ENCODE measurements at regions not wholly inside any gene's neighbourhood (a gene's known extent, or its start where the extent isn't known, plus 50 kb on each side); places are given as distances from the start of the nearest gene placed in this dataset.

DNA sequence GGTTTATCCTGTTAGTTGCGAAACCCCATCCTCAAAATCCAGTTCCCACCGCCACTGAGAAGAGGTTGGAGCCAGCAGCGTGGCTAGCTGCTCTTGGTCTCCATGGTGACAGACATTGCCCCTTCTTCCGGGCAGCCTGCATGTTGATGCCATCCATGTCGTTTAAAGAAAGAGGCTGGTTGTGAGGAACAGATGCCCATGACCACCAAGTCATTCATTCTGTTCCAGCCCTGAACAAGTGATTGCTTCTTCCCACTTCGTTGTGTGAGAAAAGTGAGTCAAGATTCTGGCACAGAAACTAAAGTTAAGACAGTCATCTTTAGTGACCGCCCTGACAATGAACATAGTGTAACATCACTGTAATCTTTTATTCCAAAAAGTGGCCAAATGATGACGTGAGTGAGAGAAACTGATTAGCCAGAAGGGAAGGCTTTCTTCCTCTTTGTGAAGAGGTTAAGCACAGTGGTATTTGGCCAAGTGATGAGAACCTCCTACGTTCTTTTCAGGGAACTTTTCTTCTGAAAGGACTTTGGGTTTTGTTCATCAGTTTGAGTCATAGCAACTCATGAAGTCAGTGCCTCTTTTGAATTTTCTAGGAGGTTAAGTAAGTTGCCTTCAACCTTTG lies 272.5 kb downstream of the GALR1 start:
- DNase-seq: no peak

DNA sequence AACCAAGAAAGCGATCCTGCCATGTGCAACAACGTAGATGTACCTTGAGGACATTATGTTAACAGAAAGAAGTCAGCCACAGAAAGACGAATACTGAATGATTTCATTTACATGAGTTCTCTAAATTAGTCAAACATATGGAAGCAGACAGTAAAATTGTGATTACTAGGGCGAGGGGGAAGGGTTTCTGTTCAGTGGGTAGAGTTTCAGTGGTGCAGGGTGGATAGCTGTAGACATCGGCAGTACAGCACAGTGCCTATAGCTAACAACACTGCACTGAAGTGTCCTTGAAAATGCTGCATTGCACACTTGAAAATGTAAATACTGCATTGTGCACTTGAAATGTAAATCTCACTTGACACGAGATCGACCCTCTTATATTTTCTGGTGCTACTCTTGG lies 275.3 kb downstream of the GALR1 start:
- no peak for DNase-seq

- DNase-seq: no peak
These were observed 277.3 kb downstream of the GALR1 start for GRCh38 chr18:77526962-77527361.

DNA sequence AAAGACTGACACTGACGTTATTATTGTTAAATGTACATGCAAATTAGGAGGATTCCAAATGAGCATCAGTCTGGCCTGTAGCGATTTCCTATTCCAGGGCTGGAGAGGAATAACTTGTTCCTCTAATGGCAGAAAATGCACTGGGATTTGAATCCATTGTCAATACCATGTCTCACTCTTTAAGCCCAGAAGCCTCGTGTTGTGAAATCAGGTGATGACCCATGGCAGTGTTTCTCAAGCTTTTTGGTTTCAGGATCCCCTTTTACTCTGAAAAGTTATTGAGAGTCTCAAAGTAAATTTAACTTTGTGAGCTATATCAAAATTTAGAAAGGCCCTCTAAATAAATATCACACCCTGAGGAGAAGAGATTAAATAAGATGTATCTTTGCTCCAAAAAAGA lies 279.2 kb downstream of the GALR1 start:
- DNase-seq: no peak

DNA sequence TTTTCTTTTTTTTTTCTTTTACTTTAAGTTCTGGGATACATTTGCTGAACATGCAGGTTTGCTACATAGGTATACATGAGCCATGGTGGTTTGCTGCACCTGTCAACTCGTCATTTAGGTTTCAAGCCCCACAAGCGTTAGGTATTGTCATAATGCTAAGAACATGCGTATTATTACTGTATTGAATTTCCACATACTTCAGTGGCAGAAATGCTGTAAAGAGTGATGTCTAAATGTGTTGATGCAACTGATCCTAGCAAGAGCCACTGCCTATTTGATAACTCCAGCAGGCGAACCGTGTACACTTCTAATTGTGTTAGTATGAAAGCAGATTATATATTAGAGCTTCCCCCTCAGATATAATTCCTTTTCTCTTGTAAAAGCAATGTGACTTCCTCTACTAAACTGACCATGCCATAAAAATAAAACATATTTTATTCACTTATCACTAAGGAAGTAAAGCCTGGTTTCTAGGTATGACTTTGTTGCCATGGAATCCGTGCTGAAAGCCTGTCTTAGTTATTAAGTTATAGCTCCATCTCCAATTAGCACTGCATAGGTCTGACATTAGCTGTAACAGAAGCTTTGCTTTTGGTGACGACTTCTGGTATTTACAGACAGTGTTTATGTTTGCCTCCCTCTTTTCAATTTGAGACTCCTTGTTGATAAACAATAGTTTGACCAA lies 280.0 kb downstream of the GALR1 start:
- no peak for DNase-seq

DNA sequence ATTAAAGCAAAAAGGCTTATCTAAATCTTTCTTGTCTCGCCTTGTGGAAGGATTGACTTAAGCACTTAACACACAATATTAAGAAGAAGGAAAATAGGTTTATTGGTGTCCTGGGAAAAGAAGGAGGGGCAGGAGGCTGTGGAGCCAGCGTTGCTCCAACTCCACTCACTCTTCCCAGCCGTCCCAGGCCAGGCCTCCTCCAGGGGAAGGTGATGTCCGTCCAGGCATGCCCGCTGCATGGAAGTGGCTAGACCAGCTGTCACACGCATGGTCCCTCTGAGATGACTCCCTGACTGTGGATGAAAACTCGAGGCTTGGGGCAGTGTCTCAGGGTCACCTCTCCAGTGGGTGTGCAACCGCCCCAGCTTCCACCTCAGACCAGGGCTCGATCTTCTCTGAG lies 281.1 kb downstream of the GALR1 start:
- no peak for DNase-seq

DNA sequence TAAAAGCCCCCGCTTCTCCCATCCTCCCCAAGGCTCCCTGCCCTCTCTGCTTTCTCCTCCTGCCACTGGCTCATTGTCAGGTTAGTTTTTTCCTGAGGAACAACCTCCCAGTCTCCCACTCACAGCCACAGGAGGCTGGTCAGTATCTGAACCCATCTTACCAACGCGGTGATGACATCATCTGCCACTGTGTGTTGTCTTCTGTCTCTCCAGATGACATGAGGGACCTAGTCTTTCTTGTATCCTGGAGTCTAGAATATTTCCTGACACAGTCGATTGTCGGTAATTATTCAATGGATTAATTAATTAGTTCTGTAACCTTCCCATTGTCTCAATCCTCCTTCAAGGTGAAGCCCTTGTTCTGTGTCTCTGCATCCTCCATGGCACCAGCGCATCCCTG lies 290.2 kb downstream of the GALR1 start:
- DNase-seq: no peak

- no peak for DNase-seq
These were observed 295.1 kb downstream of the GALR1 start for GRCh38 chr18:77544792-77545191.

DNA sequence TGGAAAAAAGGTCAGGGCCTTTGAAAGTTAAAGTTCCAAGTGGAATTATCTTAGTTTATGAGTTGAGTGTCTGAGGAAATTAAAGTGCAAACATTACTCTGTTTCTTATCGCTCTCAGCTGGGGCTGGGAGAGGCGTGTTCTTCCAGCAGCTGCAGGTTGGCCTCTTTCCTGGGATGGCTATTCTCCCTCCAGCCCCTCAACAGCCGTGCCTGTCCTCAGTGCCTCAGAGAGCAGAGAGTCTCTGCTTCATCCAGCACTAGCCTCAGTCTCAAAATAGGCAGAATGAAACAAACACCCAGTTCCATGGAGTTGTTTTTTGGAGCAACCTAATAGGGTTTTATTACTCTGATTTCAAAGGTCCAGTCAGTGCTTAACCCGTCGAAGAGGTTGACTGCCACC lies 298.1 kb downstream of the GALR1 start:
- no peak for DNase-seq

DNA sequence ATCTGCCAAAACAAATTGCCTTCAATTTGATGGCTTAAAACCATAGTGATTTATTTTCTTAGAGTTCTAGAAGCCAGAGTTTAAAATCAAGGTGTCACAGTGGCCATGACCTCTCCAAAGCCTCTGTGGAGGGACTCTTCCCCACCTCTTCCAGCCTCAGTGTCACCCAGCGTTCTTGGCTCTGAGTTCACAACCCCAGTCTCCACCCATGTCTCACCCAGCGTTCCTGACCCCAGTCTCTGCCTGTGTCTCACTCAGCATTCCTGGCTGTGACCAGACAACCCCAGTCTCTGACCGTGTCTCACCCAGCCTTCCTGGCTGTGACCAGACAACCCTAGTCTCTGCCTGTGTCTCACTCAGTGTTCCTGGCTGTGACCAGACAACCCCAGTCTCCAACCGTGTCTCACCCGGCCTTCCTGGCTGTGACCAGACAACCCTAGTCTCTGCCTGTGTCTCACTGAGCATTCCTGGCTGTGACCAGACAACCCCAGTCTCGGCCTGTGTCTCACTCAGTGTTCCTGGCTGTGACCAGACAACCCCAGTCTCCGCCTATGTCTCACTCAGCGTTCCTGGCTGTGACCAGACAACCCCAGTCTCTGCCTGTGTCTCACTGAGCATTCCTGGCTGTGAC lies 299.3 kb downstream of the GALR1 start:
- no peak for DNase-seq

DNA sequence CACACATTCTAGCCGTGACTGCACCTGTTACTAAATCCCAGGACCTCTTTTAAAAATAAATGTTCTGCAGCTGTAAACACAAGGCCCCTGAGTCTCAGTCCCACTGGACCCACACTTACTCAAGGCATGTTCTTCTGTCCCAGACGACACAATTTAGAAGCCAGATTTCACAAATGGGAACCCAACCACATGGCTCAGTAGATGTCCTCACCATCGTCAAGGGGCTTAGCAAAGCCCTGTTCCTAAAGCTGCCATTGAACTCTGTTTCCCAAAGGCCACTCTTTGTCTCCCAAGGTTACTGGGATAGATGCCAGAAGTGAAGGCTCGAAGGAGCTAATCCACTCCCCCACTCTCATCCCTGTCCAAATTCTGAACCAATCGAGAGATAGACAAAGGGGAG lies 301.0 kb downstream of the GALR1 start:
- no peak for DNase-seq

DNA sequence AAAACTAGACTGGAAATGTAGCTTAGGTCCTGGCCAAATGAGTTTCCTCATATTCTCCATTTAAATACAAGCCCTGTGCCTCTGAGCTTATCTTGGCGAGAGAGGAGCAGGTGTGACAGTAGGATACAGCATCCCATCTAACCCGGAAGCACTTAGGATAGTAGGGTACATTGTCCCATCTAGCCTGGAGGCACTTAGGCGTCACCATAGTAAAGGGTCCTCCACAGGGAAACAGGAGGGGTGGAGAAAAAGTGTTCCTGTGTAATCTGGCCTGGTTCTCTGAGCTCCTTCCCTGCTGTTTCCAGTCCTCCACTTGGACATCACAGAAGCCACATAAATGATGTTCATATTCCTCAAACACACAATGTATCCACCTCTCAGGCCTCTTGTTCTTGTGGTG lies 301.4 kb downstream of the GALR1 start:
- no peak for DNase-seq

DNA sequence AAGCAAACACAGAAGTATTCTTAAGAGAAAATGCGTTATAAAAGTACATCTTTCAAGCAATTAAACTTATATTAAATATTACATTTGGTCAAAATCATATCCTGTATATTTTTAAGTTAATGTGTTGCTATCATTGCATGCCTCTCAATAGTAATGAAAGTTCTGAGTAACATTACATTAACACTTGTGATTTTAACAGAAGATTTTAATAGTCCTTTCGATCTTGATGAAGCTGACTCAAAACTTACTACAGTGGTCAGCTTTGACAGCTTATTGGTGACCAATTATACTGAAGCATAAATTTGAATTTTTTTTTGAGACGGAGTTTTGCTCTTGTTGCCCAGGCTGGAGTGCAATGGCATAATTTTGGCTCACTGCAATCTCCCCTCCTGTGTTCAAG lies 303.3 kb downstream of the GALR1 start:
- DNase-seq: no peak

- DNase-seq: no peak
These were observed 304.4 kb downstream of the GALR1 start for GRCh38 chr18:77554061-77554460.

DNA sequence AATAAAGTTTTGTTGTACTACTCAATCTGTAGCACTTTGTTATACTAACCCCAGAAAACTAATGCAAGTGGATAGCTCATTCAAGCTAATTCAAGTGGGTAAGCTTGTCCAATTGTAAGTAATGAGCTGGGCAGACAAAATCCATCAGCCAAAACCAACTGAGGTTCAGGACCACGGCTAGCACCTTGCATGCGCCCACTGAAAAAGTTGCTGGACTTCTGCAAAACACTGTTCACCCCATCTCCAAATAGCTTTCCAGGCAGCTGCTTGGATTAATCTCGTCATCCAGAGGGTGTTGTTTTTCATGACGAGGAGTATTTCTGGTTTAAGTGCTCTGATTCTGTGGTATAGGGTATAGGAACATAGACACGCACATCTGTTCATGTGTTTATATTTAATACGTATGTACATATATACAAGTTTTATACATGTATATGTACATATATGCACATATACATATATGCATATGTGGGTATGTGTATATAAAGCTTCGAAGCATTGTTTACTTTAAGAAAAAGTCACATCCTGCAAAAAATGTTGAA lies 307.5 kb downstream of the GALR1 start:
- no peak for DNase-seq

- DNase-seq: no peak
These were observed 309.7 kb downstream of the GALR1 start for GRCh38 chr18:77559274-77559910.

DNA sequence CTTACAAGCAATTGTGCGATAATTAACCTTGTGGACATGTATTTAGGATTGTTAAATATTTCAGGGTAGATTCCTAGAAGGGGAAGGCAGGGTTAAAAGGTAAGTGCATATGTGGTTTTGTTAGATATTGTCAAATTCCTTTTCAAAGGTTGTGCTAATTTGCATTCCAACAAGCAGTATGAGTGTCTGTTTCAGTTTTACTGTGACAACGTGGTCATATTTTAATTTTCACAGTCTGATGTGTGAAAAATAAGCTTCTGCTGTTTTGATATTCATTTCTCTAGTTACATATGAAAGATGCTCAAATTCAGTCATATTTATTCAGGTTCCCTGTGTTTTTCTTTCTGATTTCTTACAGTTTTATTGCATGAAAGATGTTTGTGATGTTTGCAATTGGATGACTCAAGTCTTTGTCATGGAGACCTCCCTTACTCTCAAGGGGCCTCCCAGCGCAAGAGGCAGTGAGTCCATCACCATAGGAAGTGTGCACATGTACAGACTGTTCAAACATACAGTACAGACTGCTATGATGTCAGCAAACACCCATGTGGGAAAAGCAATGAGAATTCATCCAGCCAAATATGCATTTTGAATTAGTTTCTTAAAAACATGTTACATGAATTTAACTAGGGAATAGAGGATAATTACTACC lies 310.8 kb downstream of the GALR1 start:
- DNase-seq: no peak

GRCh38 chr18:77566604-77567003 lies 317.0 kb downstream of the GALR1 start:
- DNase-seq: no peak

DNA sequence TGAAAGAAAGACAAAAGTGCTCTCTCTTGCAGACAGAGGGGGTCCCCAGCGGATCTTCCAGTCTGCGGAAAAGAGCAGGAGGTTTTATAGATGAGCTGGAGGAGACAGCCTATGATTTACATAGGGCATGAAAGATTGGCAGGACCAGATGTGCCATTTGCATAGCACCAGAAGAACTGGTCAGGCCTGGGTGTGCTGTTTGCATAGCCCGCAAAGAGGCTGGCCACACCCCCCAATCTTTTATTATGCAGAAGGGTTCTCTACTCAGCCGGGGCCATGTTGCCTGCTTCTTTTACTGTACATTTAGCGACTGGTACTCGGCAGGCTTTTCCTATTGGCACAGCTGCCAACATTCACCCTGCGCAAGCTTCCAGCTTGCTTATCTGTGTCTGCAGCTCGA lies 317.6 kb downstream of the GALR1 start:
- DNase-seq: no peak

GRCh38 chr18:77571743-77572142 lies 322.1 kb downstream of the GALR1 start:
- DNase-seq: no peak

DNA sequence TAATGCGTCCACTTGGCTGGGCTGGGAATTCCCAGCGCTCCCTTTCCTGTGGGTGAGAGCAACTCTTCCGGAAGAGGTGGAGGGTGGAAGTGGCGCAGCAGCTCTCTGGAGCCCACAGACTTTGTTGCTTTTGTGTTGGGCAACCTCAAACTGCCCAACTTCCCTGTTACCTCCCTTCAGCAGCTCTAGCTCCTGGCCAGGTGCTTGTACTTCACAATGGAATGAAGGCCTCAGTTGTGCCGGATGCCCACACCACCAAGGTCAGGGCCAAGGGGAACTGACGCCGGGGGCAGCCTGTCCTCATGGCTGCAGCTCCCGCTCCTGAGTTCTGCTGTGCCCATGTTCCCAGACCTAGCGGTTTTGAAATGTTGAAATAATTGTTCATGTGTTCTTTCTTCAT lies 322.9 kb downstream of the GALR1 start:
- DNase-seq: no peak

DNA sequence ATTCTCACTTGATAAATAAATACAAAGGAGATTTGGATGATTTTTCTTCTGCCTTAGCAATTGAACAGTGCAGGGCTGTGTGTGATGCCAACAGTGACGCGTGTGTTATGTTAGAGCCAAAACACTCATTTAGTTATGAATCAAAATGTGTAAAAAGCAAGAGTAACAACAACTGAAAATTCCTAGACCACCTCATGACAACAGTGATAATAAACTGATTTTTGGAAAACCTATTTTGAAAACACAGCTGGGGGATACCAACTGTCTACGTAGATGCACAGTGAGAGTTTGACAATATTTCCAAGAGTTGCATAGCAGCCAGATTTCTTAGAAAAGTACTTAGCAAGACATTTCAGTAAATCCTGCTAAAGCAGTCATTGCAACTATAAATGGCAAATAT lies 323.9 kb downstream of the GALR1 start:
- no peak for DNase-seq

DNA sequence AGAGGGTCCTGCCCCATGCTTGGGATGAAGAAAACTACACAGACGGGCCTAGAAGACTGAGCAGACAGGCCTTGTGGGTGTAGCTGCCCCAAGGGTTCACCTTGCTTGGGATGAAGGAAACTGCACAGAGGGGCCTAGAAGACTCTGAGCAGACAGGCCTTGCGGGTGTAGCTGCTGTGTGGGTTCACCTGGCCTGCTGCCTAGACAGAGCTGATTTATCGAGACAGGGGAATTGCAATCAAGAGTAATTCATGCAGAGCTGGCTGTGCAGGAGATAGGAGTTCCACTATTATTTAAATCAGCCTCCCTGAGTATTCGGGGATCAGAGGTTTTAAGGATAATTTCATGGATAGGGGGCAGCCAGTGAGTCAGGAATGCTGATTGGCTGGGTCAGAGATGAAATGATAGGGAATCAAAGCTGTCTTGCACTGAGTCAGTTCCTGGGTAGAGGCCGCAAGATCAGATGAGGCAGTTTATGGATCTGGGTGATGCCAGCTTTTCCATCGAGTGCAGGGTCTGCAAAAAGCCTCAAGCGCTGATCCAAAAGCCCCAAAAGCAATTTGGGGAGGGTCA lies 341.4 kb downstream of the GALR1 start:
- DNase-seq: no peak
